ENCODE measurements at regions not wholly inside any gene's neighbourhood (a gene's known extent, or its start where the extent isn't known, plus 50 kb on each side); places are given as distances from the start of the nearest gene placed in this dataset.

GRCh38 chr3:181288145-181288544 lies 298.6 kb upstream of the DNAJC19 start:
- Histone ChIP-seq H3K27me3 (replicated peaks; ENCODE audit: control insufficient read depth, insufficient read depth, low read length) (no peaks in the 10 kb centered on the region), H3K36me3 (ENCODE audit: control insufficient read depth, insufficient read depth, low read length) (no peaks in the 10 kb centered on the region), H3K4me3 (ENCODE audit: low read depth, low read length) (no peak overlapping the region), H3K4me1 (no peaks in the 10 kb centered on the region), H3K9me3 (no peaks in the 10 kb centered on the region)
- ChIA-PET CTCF (no interaction called here), POLR2A (no interaction called here)
- Mint-ChIP-seq H3K9me3 (ENCODE audit: unreplicated experiment) (no peaks in the 10 kb centered on the region), H3K27ac (ENCODE audit: unreplicated experiment) (no peak overlapping the region), H3K36me3 (ENCODE audit: insufficient read depth, unreplicated experiment) (no peaks in the 10 kb centered on the region), H3K4me3 (ENCODE audit: unreplicated experiment) (no peak overlapping the region), H3K4me1 (ENCODE audit: low read depth, unreplicated experiment) (no peaks in the 10 kb centered on the region), H3K27me3 (ENCODE audit: insufficient read depth, unreplicated experiment) (peaks cover 12% of the 10 kb centered on the region)
- TF ChIP-seq CTCF (IDR thresholded peaks at IDR 0.05; ENCODE audit: insufficient read depth in 1 of 2, low read depth in 1 of 2, low read length in 1 of 2, severe bottlenecking in 1 of 2, unreplicated experiment in 1 of 2): no peak
- intact Hi-C loops (cut with micrococcal nuclease; ENCODE audit: unreplicated experiment): no loop called here
- BruUV-seq (replicated peaks): no TSS peak
- DNase-seq: no peak

- intact Hi-C loops (cut with micrococcal nuclease; ENCODE audit: unreplicated experiment): loop anchor here (5.0 kb wide), 1 partner anchor 477 kb away; no protein-coding TSS in a partner anchor
- H3K4me1 Mint-ChIP-seq (ENCODE audit: low read depth, unreplicated experiment): no peaks in the 10 kb centered on the region
- no peak for DNase-seq
- no TSS peak for BruUV-seq (replicated peaks)
- Histone ChIP-seq H3K36me3 (ENCODE audit: control insufficient read depth, insufficient read depth, low read length) (no peaks in the 10 kb centered on the region), H3K9me3 (no peaks in the 10 kb centered on the region), H3K27me3 (replicated peaks; ENCODE audit: control insufficient read depth, insufficient read depth, low read length) (no peaks in the 10 kb centered on the region; the same call in 1 of the 2 replicates), H3K4me1 (no peaks in the 10 kb centered on the region), H3K4me3 (ENCODE audit: low read depth, low read length) (no peak overlapping the region)
- H3K27ac Mint-ChIP-seq (ENCODE audit: unreplicated experiment): no peak overlapping the region
- H3K9me3 Mint-ChIP-seq (ENCODE audit: unreplicated experiment): no peaks in the 10 kb centered on the region
- peaks cover 15% of the 10 kb centered on the region for H3K27me3 Mint-ChIP-seq (ENCODE audit: insufficient read depth, unreplicated experiment)
- CTCF ChIA-PET: interaction anchor here (0.7 to 1.0 kb wide), 2 partner anchors 10 to 69 kb away, joined by 3 to 8 read pairs; no protein-coding TSS in a partner anchor
- no peak for TF ChIP-seq CTCF (IDR thresholded peaks at IDR 0.05; ENCODE audit: insufficient read depth in 1 of 2, low read depth in 1 of 2, low read length in 1 of 2, severe bottlenecking in 1 of 2, unreplicated experiment in 1 of 2)
- no peaks in the 10 kb centered on the region for H3K36me3 Mint-ChIP-seq (ENCODE audit: insufficient read depth, unreplicated experiment)
- POLR2A ChIA-PET: no interaction called here
- H3K4me3 Mint-ChIP-seq (ENCODE audit: unreplicated experiment): no peak overlapping the region
These were observed 289.7 kb upstream of the DNAJC19 start for GRCh38 chr3:181279239-181279565.

- Histone ChIP-seq H3K36me3 (ENCODE audit: control insufficient read depth, insufficient read depth, low read length) (no peaks in the 10 kb centered on the region), H3K4me3 (ENCODE audit: low read depth, low read length) (no peak overlapping the region), H3K9me3 (no peaks in the 10 kb centered on the region), H3K27me3 (replicated peaks; ENCODE audit: control insufficient read depth, insufficient read depth, low read length) (no peaks in the 10 kb centered on the region; the same call in 1 of the 2 replicates), H3K4me1 (no peaks in the 10 kb centered on the region)
- intact Hi-C loops (cut with micrococcal nuclease; ENCODE audit: unreplicated experiment): loop anchor here (5.0 kb wide), 1 partner anchor 476 kb away; no protein-coding TSS in a partner anchor
- Mint-ChIP-seq H3K27me3 (ENCODE audit: insufficient read depth, unreplicated experiment) (peaks cover 15% of the 10 kb centered on the region), H3K4me3 (ENCODE audit: unreplicated experiment) (no peak overlapping the region), H3K4me1 (ENCODE audit: low read depth, unreplicated experiment) (no peaks in the 10 kb centered on the region), H3K27ac (ENCODE audit: unreplicated experiment) (no peak overlapping the region), H3K9me3 (ENCODE audit: unreplicated experiment) (no peaks in the 10 kb centered on the region), H3K36me3 (ENCODE audit: insufficient read depth, unreplicated experiment) (no peaks in the 10 kb centered on the region)
- TF ChIP-seq CTCF (IDR thresholded peaks at IDR 0.05; ENCODE audit: insufficient read depth in 1 of 2, low read depth in 1 of 2, low read length in 1 of 2, severe bottlenecking in 1 of 2, unreplicated experiment in 1 of 2): peak in 1 of 2 experiments; percentile 14
- POLR2A ChIA-PET: no interaction called here
- BruUV-seq (replicated peaks): no TSS peak
- CTCF ChIA-PET: interaction anchor here (0.7 to 1.0 kb wide), 2 partner anchors 11 to 68 kb away, joined by 3 to 8 read pairs; no protein-coding TSS in a partner anchor
- DNase-seq: no peak
These were observed 289.1 kb upstream of the DNAJC19 start for GRCh38 chr3:181278468-181279238.

All from Caco-2 (cell line).